GM23248 (cell line): ENCODE measurements at regions not wholly inside any gene's neighbourhood (a gene's known extent, or its start where the extent isn't known, plus 50 kb on each side); places are given as distances from the start of the nearest gene placed in this dataset.

ENCODE experiments used
- EZH2 ChIP-seq: fragments of 200-600 bp; sonication (generic); IDR thresholded peaks from 2 replicates; pipeline ENCODE4 v1.6.1; 2018; ENCODE audit warnings: antibody characterized with exemption, mild to moderate bottlenecking; ENCODE audit not compliant: insufficient read depth, poor library complexity, severe bottlenecking
- EZH2phosphoT487 ChIP-seq: fragments of 200-600 bp; sonication (generic); IDR thresholded peaks from 2 replicates; pipeline ENCODE4 v1.6.1; 2018; ENCODE audit warnings: antibody characterized with exemption, moderate library complexity, mild to moderate bottlenecking, low read depth; ENCODE audit not compliant: insufficient read depth

DNA sequence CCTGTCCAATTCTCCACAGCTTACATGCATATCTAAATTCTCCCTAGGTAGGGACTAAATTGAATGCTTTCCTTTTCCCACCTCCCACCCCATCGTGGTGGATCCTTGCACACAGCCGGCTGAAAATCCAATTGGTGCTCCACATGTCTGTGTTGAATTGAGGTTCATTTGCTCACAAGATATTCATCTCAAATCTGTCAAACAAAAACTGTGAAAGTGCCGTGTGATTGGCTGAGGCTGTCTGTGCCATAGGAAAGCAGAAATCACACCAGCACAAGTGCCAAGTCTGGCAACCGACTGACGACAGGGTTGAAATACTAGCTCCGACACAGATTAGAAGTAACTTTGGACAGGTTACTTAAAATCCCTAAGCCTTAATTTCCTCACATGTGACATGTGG, 823.3 kb downstream of the TDRD15 start:
- TF ChIP-seq EZH2 (no peak), EZH2phosphoT487 (no peak)
